Left lung (tissue), 4 donors: ENCODE measurements at regions not wholly inside any gene's neighbourhood (a gene's known extent, or its start where the extent isn't known, plus 50 kb on each side); places are given as distances from the start of the nearest gene placed in this dataset.

Experiments
- ATAC-seq: fragments of 200-7000 bp; cut with Tn5 transposase; one replicate; pipeline ENCODE4 v1.9.1; 2020; ENCODE audit warnings: moderate library complexity
- DNase-seq, 4 donors: peaks; one replicate each; pipeline ENCODE4 v3.0.0-alpha.2; 2013 to 2020
- H3K27ac ChIP-seq, 2 donors: fragments of 200-600 bp; sonication (generic) in 1 of 2; one replicate each; pipeline versions ENCODE4 v1.5.0 to v1.8.0; 2020 to 2021
- H3K27me3 ChIP-seq, 2 donors: fragments of 200-600 bp; sonication (generic) in 1 of 2; one replicate each; pipeline versions ENCODE4 v1.5.0 to v1.8.0; 2020 to 2021
- H3K36me3 ChIP-seq, 2 donors: fragments of 200-600 bp; sonication (generic) in 1 of 2; one replicate each; pipeline versions ENCODE4 v1.5.0 to v1.8.0; 2020 to 2021
- H3K4me1 ChIP-seq, 2 donors: fragments of 200-600 bp; one replicate each; pipeline ENCODE4 v1.8.0; 2021
- H3K4me3 ChIP-seq, 2 donors: fragments of 200-600 bp; sonication (generic) in 1 of 2; one replicate each; pipeline versions ENCODE4 v1.5.0 to v1.8.0; 2020 to 2021; ENCODE audit warnings: mild to moderate bottlenecking in 1 of 2
- H3K9me3 ChIP-seq, 2 donors: fragments of 200-600 bp; sonication (generic) in 1 of 2; one replicate each; pipeline versions ENCODE4 v1.5.0 to v1.8.0; 2020 to 2021
- CTCF ChIP-seq, 2 donors: fragments of 200-600 bp; sonication (generic) in 1 of 2; IDR thresholded peaks; one replicate each; pipeline versions ENCODE4 v1.5.0 to v1.8.0; 2021; ENCODE audit warnings: antibody characterized with exemption in 2 of 2
- intact Hi-C, 2 donors: fragments of 100-400 bp; cut with DNase I; formaldehyde crosslinking; loops; one replicate each; pipeline versions ENCODE4 v1.11.2 to v1.14.2; 2022
- donor health status: DM: no; HTN: yes; CAD: no.
- donor health status: DM: no; HTN: no; CAD: no.

GRCh38 chr18:41618147-41618546 lies 336.9 kb upstream of the PIK3C3 start:
- Histone ChIP-seq H3K36me3 (no peaks in the 10 kb centered on the region), H3K9me3 (no peaks in the 10 kb centered on the region), H3K4me3 (no peak overlapping the region), H3K4me1 (no peaks in the 10 kb centered on the region), H3K27ac (no peak overlapping the region), H3K27me3 (no peaks in the 10 kb centered on the region)
- ATAC-seq (no peak), DNase-seq (no peak)
- TF ChIP-seq CTCF (IDR thresholded peaks at IDR 0.05), result no peak
- intact Hi-C loops, result no loop called here

DNA sequence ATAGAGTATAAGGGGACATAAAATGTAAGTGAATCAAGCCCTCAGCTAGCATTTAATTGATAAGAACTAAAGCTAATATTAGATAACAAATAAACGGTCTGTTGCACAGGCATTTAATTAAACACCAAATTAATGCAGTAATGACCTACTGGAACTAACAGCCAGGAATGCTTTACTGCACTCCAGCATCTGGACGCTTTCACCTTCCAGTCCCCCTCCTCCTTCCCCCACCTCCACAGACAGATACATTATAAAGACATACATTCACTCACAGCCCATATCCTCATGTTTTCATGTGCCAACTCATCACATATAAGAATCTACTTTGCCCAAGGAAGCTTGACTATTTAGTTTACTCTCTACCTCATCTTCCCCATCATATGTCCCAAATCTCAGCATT lies 337.4 kb upstream of the PIK3C3 start:
- Histone ChIP-seq H3K4me3 (no peak overlapping the region), H3K27me3 (no peaks in the 10 kb centered on the region), H3K4me1 (no peaks in the 10 kb centered on the region), H3K27ac (no peak overlapping the region), H3K9me3 (no peaks in the 10 kb centered on the region), H3K36me3 (no peaks in the 10 kb centered on the region)
- no peak for ATAC-seq
- peak in 1 of 4 donors; percentile 18 for DNase-seq
- TF ChIP-seq CTCF (IDR thresholded peaks at IDR 0.05), result no peak
- intact Hi-C loops, result no loop called here

DNA sequence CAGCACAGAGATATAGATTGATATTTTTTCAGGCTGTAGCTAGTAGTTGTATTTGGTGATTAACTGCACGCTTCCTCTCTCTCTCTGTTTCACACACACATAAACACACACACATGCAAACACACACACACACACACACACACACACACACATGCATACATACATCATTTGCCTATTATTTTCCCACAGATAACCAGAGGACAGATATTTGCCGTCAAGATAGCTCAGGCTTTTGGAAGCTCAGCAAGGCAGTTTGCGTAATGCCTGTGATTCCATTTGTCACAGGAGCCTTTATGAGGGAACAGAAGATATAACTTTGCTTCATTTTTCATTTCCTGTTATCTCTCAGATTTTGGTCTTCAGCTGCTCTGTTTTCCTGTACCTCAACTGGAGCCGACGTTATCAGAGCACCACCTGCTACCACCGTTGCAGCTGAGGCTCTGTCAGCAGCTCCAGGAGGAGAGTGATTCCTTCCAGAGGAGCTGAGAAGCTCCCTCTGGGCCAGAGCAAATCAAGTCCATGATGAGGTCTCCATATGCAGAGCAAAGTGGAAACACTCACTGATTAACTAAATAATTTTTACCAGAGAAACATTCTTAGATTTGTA lies 341.9 kb upstream of the PIK3C3 start:
- intact Hi-C loops, result no loop called here
- no peak overlapping the region for H3K27ac ChIP-seq
- DNase-seq (no peak), ATAC-seq (no peak)
- no peaks in the 10 kb centered on the region for H3K36me3 ChIP-seq
- TF ChIP-seq CTCF (IDR thresholded peaks at IDR 0.05), result no peak
- no peak overlapping the region for H3K4me3 ChIP-seq
- H3K27me3 ChIP-seq, result no peaks in the 10 kb centered on the region
- H3K4me1 ChIP-seq, result no peaks in the 10 kb centered on the region
- H3K9me3 ChIP-seq, result no peaks in the 10 kb centered on the region

- no peaks in the 10 kb centered on the region for H3K9me3 ChIP-seq
- H3K27me3 ChIP-seq, result no peaks in the 10 kb centered on the region
- DNase-seq (no peak), ATAC-seq (no peak)
- H3K4me3 ChIP-seq, result no peak overlapping the region
- no peak for TF ChIP-seq CTCF (IDR thresholded peaks at IDR 0.05)
- no peaks in the 10 kb centered on the region for H3K4me1 ChIP-seq
- intact Hi-C loops, result no loop called here
- H3K27ac ChIP-seq, result no peak overlapping the region
- no peaks in the 10 kb centered on the region for H3K36me3 ChIP-seq
Measured at GRCh38 chr18:41604964-41605363, 350.1 kb upstream of the PIK3C3 start.

DNA sequence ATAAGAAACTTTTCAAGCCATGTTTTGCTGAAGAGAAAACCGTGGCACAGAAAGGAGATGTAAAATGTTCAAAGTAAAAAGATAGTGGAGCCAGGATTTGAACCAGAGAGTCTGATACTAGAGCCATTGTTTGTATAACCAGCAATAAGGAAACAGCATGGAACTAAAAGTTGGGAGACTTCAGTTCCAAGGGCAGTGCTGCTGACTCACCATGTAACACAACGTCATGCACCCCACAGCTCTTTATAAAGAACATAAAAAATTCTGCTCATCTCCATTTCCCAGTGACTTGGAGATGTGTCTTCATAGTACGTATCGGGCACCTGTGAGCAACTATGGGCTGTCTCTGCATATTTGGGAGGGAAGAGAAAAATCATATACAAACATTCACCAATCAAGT lies 353.0 kb upstream of the PIK3C3 start:
- Histone ChIP-seq H3K4me1 (no peaks in the 10 kb centered on the region), H3K27ac (no peak overlapping the region), H3K9me3 (no peaks in the 10 kb centered on the region), H3K27me3 (no peaks in the 10 kb centered on the region), H3K36me3 (no peaks in the 10 kb centered on the region), H3K4me3 (no peak overlapping the region)
- DNase-seq, result no peak
- no peak for ATAC-seq
- TF ChIP-seq CTCF (IDR thresholded peaks at IDR 0.05), result no peak
- intact Hi-C loops, result no loop called here
